ENCODE measurements at regions not wholly inside any gene's neighbourhood (a gene's known extent, or its start where the extent isn't known, plus 50 kb on each side); places are given as distances from the start of the nearest gene placed in this dataset.

DNA sequence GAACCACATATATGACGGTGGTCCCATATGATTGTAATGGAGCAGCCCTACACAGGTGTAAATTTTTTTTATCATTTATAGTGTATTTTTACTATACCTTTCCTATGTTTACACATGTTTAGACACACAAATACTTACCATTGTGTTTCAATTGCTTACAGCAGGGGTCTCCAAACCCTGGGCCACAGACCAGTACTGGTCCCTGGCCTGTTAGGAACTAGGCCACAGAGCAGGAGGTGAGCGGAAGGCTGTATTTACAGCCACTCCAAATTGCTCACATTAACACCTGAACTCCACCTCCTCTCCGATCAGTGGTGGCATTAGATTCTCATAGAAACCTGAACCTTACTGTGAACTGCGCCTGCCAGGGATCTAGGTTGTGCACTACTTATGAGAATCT lies 201.8 kb upstream of the NDST4 start:
- Histone ChIP-seq H3K36me3 (ENCODE audit: insufficient read depth, low read length) (no peaks in the 10 kb centered on the region), H3K9me3 (ENCODE audit: control insufficient read depth, insufficient read depth, low read length) (no peaks in the 10 kb centered on the region), H3K9ac (ENCODE audit: low read depth, low read length) (no peak overlapping the region), H3K4me1 (ENCODE audit: insufficient read depth, low read length) (peaks cover 6% of the 10 kb centered on the region; the same call in 1 of the 2 replicates)

DNA sequence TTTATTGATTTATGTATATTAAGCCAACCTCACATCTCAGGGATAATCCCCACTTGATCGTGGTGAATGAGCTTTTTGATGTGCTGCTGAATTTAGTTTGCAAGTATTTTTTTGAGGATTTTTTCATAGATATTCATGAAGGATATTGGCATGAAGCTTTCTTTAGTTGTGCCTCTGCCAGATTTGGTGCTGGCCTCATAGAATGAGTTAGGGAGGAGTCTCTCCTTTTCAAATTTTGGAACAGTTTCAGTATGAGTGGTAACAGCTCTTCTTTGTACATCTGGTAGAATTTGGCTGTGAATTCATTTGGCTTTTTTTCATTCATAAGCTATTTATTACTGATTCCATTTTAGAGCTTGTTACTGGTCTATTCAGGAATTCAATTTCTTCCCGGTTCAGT lies 197.2 kb upstream of the NDST4 start:
- no peak overlapping the region for H3K9ac ChIP-seq (ENCODE audit: low read depth, low read length)
- no peaks in the 10 kb centered on the region; the same call in 1 of the 2 replicates for H3K9me3 ChIP-seq (ENCODE audit: control insufficient read depth, insufficient read depth, low read length)
- peaks cover 6% of the 10 kb centered on the region; the same call in 1 of the 2 replicates for H3K4me1 ChIP-seq (ENCODE audit: insufficient read depth, low read length)
- H3K36me3 ChIP-seq (ENCODE audit: insufficient read depth, low read length), result no peaks in the 10 kb centered on the region

DNA sequence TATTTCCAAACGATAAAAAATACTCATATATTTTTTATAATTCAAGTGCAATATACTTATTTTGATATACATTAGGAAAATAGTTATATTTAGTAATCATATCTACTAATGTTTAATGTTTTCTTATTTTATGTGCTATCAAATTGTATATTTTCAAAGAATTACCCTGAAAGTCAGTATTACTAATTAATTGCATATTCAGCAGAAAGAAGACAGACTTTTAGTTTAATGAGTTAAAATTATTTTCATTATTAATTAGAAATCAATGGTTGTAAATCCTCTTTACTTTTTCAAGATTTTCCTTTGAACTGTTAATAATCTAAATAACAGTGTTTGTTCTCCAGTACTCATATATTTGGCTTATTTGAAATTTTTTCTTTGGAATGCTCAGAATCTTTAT lies 181.3 kb upstream of the NDST4 start:
- Histone ChIP-seq H3K9me3 (ENCODE audit: control insufficient read depth, insufficient read depth, low read length) (no peaks in the 10 kb centered on the region), H3K4me1 (ENCODE audit: insufficient read depth, low read length) (no peaks in the 10 kb centered on the region), H3K9ac (ENCODE audit: low read depth, low read length) (no peak overlapping the region), H3K36me3 (ENCODE audit: insufficient read depth, low read length) (no peaks in the 10 kb centered on the region)

- Histone ChIP-seq H3K4me1 (ENCODE audit: insufficient read depth, low read length) (no peaks in the 10 kb centered on the region), H3K9me3 (ENCODE audit: control insufficient read depth, insufficient read depth, low read length) (no peaks in the 10 kb centered on the region), H3K9ac (ENCODE audit: low read depth, low read length) (no peak overlapping the region), H3K36me3 (ENCODE audit: insufficient read depth, low read length) (no peaks in the 10 kb centered on the region)
Observed at GRCh38 chr4:115293093-115293462, 179.7 kb upstream of the NDST4 start.

DNA sequence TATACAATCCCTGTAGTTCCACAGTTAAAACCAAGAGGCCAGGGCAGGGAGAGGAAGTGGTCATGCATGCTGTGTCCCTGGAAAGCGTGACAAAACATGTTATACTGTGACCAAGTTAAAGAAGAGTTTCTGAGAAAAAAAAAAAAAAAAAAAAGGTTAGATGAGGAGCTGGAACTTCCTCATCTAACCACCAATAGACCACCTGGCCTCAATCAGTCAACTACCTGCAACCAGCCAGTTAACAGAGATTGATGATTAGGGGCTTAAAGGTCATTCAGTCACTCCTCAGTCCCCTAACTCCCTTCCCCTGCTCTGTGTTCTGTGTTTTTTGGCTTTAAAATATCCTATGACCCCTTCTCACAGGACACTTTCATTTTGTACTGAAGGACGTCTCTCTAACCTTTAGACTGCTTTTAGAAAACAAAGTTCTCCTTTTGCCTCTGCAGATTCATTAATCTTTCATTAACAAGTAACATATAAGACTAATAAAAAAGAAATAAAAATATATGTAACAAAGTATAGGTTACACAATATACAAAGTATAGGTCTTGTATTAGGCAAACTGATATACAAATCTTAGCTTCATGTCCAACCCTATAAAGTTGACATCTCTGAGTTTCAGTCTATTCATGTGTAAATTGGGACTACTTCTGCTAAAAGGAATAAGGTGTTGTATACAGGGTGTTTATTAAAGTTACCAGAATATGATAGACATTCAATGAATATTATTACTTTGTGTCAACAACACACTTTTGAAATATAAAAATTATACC lies 179.1 kb upstream of the NDST4 start:
- Histone ChIP-seq H3K36me3 (ENCODE audit: insufficient read depth, low read length) (no peaks in the 10 kb centered on the region), H3K9me3 (ENCODE audit: control insufficient read depth, insufficient read depth, low read length) (no peaks in the 10 kb centered on the region), H3K9ac (ENCODE audit: low read depth, low read length) (no peak overlapping the region), H3K4me1 (ENCODE audit: insufficient read depth, low read length) (no peaks in the 10 kb centered on the region)

- H3K9ac ChIP-seq (ENCODE audit: low read depth, low read length), result no peak overlapping the region
- no peaks in the 10 kb centered on the region for H3K4me1 ChIP-seq (ENCODE audit: insufficient read depth, low read length)
- H3K36me3 ChIP-seq (ENCODE audit: insufficient read depth, low read length), result no peaks in the 10 kb centered on the region
- no peaks in the 10 kb centered on the region for H3K9me3 ChIP-seq (ENCODE audit: control insufficient read depth, insufficient read depth, low read length)
Observed at GRCh38 chr4:115287426-115287825, 174.0 kb upstream of the NDST4 start.

DNA sequence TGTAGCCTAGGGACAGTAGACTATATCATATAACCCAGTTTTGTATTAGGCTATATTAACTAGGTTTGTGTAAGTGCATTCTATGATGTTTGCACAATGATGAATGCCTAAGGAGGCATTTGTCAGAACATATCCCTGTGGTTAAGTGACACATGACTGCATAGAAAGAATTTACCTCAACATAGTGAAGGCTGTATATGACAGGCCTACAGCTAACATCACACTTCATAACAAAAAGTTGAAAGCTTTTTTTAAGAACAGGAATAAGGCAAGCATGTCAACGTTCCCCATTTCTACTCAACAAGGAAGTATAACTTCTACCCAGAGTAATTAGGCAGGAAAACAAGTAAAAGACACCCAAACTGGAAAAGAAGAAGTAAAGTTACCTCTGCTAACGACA lies 165.9 kb upstream of the NDST4 start:
- H3K9ac ChIP-seq (ENCODE audit: low read depth, low read length), result no peak overlapping the region
- no peaks in the 10 kb centered on the region for H3K36me3 ChIP-seq (ENCODE audit: insufficient read depth, low read length)
- no peaks in the 10 kb centered on the region for H3K9me3 ChIP-seq (ENCODE audit: control insufficient read depth, insufficient read depth, low read length)
- no peaks in the 10 kb centered on the region for H3K4me1 ChIP-seq (ENCODE audit: insufficient read depth, low read length)

GRCh38 chr4:115278830-115279229 lies 165.4 kb upstream of the NDST4 start:
- Histone ChIP-seq H3K36me3 (ENCODE audit: insufficient read depth, low read length) (no peaks in the 10 kb centered on the region), H3K4me1 (ENCODE audit: insufficient read depth, low read length) (no peaks in the 10 kb centered on the region), H3K9ac (ENCODE audit: low read depth, low read length) (no peak overlapping the region), H3K9me3 (ENCODE audit: control insufficient read depth, insufficient read depth, low read length) (no peaks in the 10 kb centered on the region)

GRCh38 chr4:115275615-115276014 lies 162.2 kb upstream of the NDST4 start:
- Histone ChIP-seq H3K4me1 (ENCODE audit: insufficient read depth, low read length) (no peaks in the 10 kb centered on the region), H3K36me3 (ENCODE audit: insufficient read depth, low read length) (no peaks in the 10 kb centered on the region), H3K9ac (ENCODE audit: low read depth, low read length) (no peak overlapping the region), H3K9me3 (ENCODE audit: control insufficient read depth, insufficient read depth, low read length) (no peaks in the 10 kb centered on the region)

GRCh38 chr4:115274545-115274944 lies 161.1 kb upstream of the NDST4 start:
- Histone ChIP-seq H3K9me3 (ENCODE audit: control insufficient read depth, insufficient read depth, low read length) (no peaks in the 10 kb centered on the region), H3K4me1 (ENCODE audit: insufficient read depth, low read length) (no peaks in the 10 kb centered on the region), H3K9ac (ENCODE audit: low read depth, low read length) (no peak overlapping the region), H3K36me3 (ENCODE audit: insufficient read depth, low read length) (no peaks in the 10 kb centered on the region)

GRCh38 chr4:115272594-115272993 lies 159.2 kb upstream of the NDST4 start:
- H3K9ac ChIP-seq (ENCODE audit: low read depth, low read length), result no peak overlapping the region
- H3K36me3 ChIP-seq (ENCODE audit: insufficient read depth, low read length), result no peaks in the 10 kb centered on the region
- H3K9me3 ChIP-seq (ENCODE audit: control insufficient read depth, insufficient read depth, low read length), result no peaks in the 10 kb centered on the region
- no peaks in the 10 kb centered on the region for H3K4me1 ChIP-seq (ENCODE audit: insufficient read depth, low read length)

DNA sequence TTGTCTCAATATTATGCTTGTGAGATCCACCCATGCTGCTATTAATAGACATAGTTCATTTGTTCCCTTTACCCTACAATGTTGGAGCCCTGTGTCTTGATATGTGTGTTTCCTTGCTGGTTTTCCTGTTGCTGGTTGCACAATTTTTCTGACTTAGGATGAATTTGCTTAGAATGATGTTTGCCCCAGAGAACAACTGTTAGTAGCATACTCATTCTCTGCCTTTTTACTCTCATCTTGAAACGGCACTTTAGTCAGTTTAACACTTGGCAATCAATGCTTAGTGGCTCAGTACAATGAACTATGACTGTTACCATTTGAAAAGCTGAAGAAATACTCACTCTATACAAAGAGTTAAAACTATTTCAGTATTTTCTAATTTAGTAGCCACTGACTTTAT lies 158.8 kb upstream of the NDST4 start:
- no peaks in the 10 kb centered on the region for H3K9me3 ChIP-seq (ENCODE audit: control insufficient read depth, insufficient read depth, low read length)
- H3K9ac ChIP-seq (ENCODE audit: low read depth, low read length), result no peak overlapping the region
- H3K4me1 ChIP-seq (ENCODE audit: insufficient read depth, low read length), result no peaks in the 10 kb centered on the region
- no peaks in the 10 kb centered on the region for H3K36me3 ChIP-seq (ENCODE audit: insufficient read depth, low read length)

DNA sequence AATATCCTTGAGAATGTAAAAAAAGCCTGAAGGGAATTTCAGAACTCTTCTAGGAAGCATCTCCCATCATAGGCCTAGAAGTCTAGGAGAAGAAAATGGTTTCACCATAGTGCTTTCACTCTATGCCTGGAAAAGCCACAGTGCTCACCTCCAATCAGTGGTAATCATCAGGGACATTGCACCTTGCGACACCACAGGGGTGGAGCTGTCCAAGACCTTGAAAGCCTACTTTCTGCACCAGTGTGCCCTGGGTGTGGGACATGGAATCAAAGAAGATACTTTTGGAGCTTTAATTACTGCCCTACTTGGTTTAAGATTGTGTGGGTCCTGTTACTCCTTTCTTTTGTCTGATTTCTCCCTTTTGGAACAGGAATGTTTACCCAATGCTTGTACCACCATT lies 146.8 kb upstream of the NDST4 start:
- Histone ChIP-seq H3K36me3 (ENCODE audit: insufficient read depth, low read length) (no peaks in the 10 kb centered on the region), H3K9me3 (ENCODE audit: control insufficient read depth, insufficient read depth, low read length) (no peaks in the 10 kb centered on the region), H3K4me1 (ENCODE audit: insufficient read depth, low read length) (no peaks in the 10 kb centered on the region), H3K9ac (ENCODE audit: low read depth, low read length) (no peak overlapping the region)

GRCh38 chr4:115259642-115260041 lies 146.2 kb upstream of the NDST4 start:
- H3K4me1 ChIP-seq (ENCODE audit: insufficient read depth, low read length), result no peaks in the 10 kb centered on the region
- no peaks in the 10 kb centered on the region for H3K9me3 ChIP-seq (ENCODE audit: control insufficient read depth, insufficient read depth, low read length)
- no peaks in the 10 kb centered on the region for H3K36me3 ChIP-seq (ENCODE audit: insufficient read depth, low read length)
- H3K9ac ChIP-seq (ENCODE audit: low read depth, low read length), result no peak overlapping the region

DNA sequence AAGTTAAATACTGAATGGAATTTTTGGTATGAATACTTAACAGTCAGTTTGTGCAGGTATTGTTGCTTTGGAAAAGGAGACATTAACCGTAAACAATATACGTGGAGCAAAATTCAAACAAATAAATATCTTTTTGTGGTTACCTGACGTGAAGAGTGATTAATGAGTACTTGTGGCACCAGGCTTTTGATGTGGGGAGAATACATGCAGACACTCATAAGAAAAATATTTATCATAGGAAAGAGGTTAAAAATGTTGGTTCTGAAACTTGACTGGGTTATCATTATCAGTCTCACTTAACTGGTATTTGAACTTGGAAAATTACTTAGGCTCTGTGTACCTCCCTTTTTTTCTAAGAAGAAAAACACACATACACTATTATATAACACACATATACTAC lies 136.4 kb upstream of the NDST4 start:
- no peaks in the 10 kb centered on the region for H3K9me3 ChIP-seq (ENCODE audit: control insufficient read depth, insufficient read depth, low read length)
- peaks cover 15% of the 10 kb centered on the region; the same call in 1 of the 2 replicates for H3K4me1 ChIP-seq (ENCODE audit: insufficient read depth, low read length)

More for the DNA sequence above, 136.4 kb upstream of the NDST4 start:
- no peaks in the 10 kb centered on the region for H3K36me3 ChIP-seq (ENCODE audit: insufficient read depth, low read length)
- no peak overlapping the region for H3K9ac ChIP-seq (ENCODE audit: low read depth, low read length)
